OCI-LY3 (cell line): ENCODE measurements at regions not wholly inside any gene's neighbourhood (a gene's known extent, or its start where the extent isn't known, plus 50 kb on each side); places are given as distances from the start of the nearest gene placed in this dataset.

Experiments used
- H2AFZ ChIP-seq: fragments of 200-600, 300-600 bp; shearing (Covaris generic); 2 replicates; pipeline ENCODE4 v1.6.0; 2014; ENCODE audit warnings: antibody characterized with exemption, low read depth, low read length
- H3K27ac ChIP-seq: fragments of 200-600, 300-600 bp; sonication (generic); 2 replicates; pipeline ENCODE4 v1.5.1; 2014; ENCODE audit warnings: mild to moderate bottlenecking, low read length, moderate library complexity, mixed read lengths
- H3K27me3 ChIP-seq: fragments of 200-600, 300-600 bp; sonication (generic); 2 replicates; pipeline ENCODE4 v1.6.1; 2014; ENCODE audit warnings: low read depth, low read length, mixed read lengths
- H3K36me3 ChIP-seq: fragments of 200-600, 300-600 bp; sonication (generic); replicated peaks from 2 replicates; pipeline ENCODE3; 2014; ENCODE audit warnings: low read depth, low read length, mixed read lengths
- H3K4me1 ChIP-seq: fragments of 300-600, 200-600 bp; sonication (generic); 2 replicates; pipeline ENCODE4 v1.6.1; 2014; ENCODE audit warnings: low read length, mixed read lengths
- H3K4me2 ChIP-seq: fragments of 200-600, 300-600 bp; sonication (generic); 2 replicates; pipeline ENCODE4 v1.6.1; 2014; ENCODE audit warnings: low read length, mixed read lengths
- H3K4me3 ChIP-seq: fragments of 300-600, 200-600 bp; sonication (generic); 2 replicates; pipeline ENCODE4 v1.5.1; 2014; ENCODE audit warnings: antibody characterized with exemption, mild to moderate bottlenecking, low read length, moderate library complexity
- H3K79me2 ChIP-seq: fragments of 300-600, 200-600 bp; shearing (Covaris generic); 2 replicates; pipeline ENCODE4 v1.6.1; 2014; ENCODE audit warnings: mild to moderate bottlenecking, low read length, mixed read lengths
- H3K9ac ChIP-seq: fragments of 300-600, 200-600 bp; shearing (Covaris generic); 2 replicates; pipeline ENCODE4 v1.6.0; 2014; ENCODE audit warnings: mild to moderate bottlenecking, low read length, moderate library complexity
- H3K9me3 ChIP-seq: fragments of 200-600, 300-600 bp; shearing (Covaris generic); 2 replicates; pipeline ENCODE4 v1.6.1; 2014; ENCODE audit warnings: low read length, mixed read lengths; ENCODE audit not compliant: insufficient read depth
- H4K20me1 ChIP-seq: fragments of 200-600, 300-600 bp; sonication (generic); 2 replicates; pipeline ENCODE4 v1.6.1; 2016; ENCODE audit warnings: low read length, mixed read lengths; ENCODE audit not compliant: insufficient read depth
- CTCF ChIP-seq: fragments of 200-600, 300-600 bp; sonication (generic); IDR thresholded peaks from 2 replicates; pipeline ENCODE4 v1.5.1; 2014; ENCODE audit warnings: antibody characterized with exemption, low read length, low read depth
- EZH2phosphoT487 ChIP-seq: fragments of 200-600 bp; shearing (Covaris generic); IDR thresholded peaks from 2 replicates; pipeline ENCODE4 v1.6.1; 2018; ENCODE audit warnings: antibody characterized with exemption, mixed run types, low read depth

- Histone ChIP-seq H3K27ac (no peak overlapping the region), H2AFZ (no peak overlapping the region), H3K4me3 (no peak overlapping the region), H3K9ac (no peak overlapping the region), H3K36me3 (no peaks in the 10 kb centered on the region), H3K27me3 (no peaks in the 10 kb centered on the region), H3K4me2 (no peak overlapping the region), H3K4me1 (no peaks in the 10 kb centered on the region), H4K20me1 (no peaks in the 10 kb centered on the region), H3K9me3 (no peaks in the 10 kb centered on the region), H3K79me2 (no peaks in the 10 kb centered on the region)
- TF ChIP-seq CTCF, result no peak
- no peak for TF ChIP-seq EZH2phosphoT487
Observed at GRCh38 chr2:238995634-238996033, 147.7 kb downstream of the TWIST2 start.

GRCh38 chr2:238996331-238997136 lies 148.6 kb downstream of the TWIST2 start:
- no peak overlapping the region for H3K9ac ChIP-seq
- no peak overlapping the region for H2AFZ ChIP-seq
- no peaks in the 10 kb centered on the region for H3K79me2 ChIP-seq
- no peaks in the 10 kb centered on the region for H3K36me3 ChIP-seq
- no peak overlapping the region for H3K4me2 ChIP-seq
- no peaks in the 10 kb centered on the region for H3K4me1 ChIP-seq
- TF ChIP-seq EZH2phosphoT487, result no peak
- no peak for TF ChIP-seq CTCF
- H3K27me3 ChIP-seq, result no peaks in the 10 kb centered on the region
- H3K4me3 ChIP-seq, result no peak overlapping the region
- no peaks in the 10 kb centered on the region for H3K9me3 ChIP-seq
- no peaks in the 10 kb centered on the region for H4K20me1 ChIP-seq
- H3K27ac ChIP-seq, result no peak overlapping the region

GRCh38 chr2:238997137-238997390 lies 149.2 kb downstream of the TWIST2 start:
- H3K27me3 ChIP-seq, result no peaks in the 10 kb centered on the region; the same call in 1 of the 2 replicates
- H3K9ac ChIP-seq, result no peak overlapping the region
- H2AFZ ChIP-seq, result no peak overlapping the region
- no peak overlapping the region for H3K4me2 ChIP-seq
- no peaks in the 10 kb centered on the region for H3K4me1 ChIP-seq
- H4K20me1 ChIP-seq, result no peaks in the 10 kb centered on the region
- no peak overlapping the region for H3K4me3 ChIP-seq
- no peak overlapping the region for H3K27ac ChIP-seq
- H3K9me3 ChIP-seq, result no peaks in the 10 kb centered on the region
- no peaks in the 10 kb centered on the region for H3K79me2 ChIP-seq
- TF ChIP-seq CTCF (no peak), EZH2phosphoT487 (no peak)
- H3K36me3 ChIP-seq, result no peaks in the 10 kb centered on the region

- H3K4me2 ChIP-seq, result no peak overlapping the region
- no peaks in the 10 kb centered on the region for H3K9me3 ChIP-seq
- no peak overlapping the region for H3K27ac ChIP-seq
- TF ChIP-seq EZH2phosphoT487 (no peak), CTCF (no peak)
- no peaks in the 10 kb centered on the region for H3K36me3 ChIP-seq
- H3K4me3 ChIP-seq, result no peak overlapping the region
- no peaks in the 10 kb centered on the region for H3K79me2 ChIP-seq
- H2AFZ ChIP-seq, result no peak overlapping the region
- no peaks in the 10 kb centered on the region for H3K4me1 ChIP-seq
- no peaks in the 10 kb centered on the region for H4K20me1 ChIP-seq
- no peak overlapping the region for H3K9ac ChIP-seq
- H3K27me3 ChIP-seq, result no peaks in the 10 kb centered on the region; the same call in 1 of the 2 replicates
Observed at GRCh38 chr2:238997684-238998083, 149.8 kb downstream of the TWIST2 start.
